OCI-LY1 (cell line): ENCODE measurements at regions not wholly inside any gene's neighbourhood (a gene's known extent, or its start where the extent isn't known, plus 50 kb on each side); places are given as distances from the start of the nearest gene placed in this dataset.

Experiments
- H2AFZ ChIP-seq: fragments of 200-600 bp; sonication (generic), shearing (Covaris generic); 2 replicates; pipeline ENCODE4 v1.6.0; 2014; ENCODE audit warnings: antibody characterized with exemption, mild to moderate bottlenecking, low read length
- H3F3A ChIP-seq: fragments of 200-600 bp; sonication (generic), shearing (Covaris generic); 2 replicates; pipeline ENCODE4 v1.6.0; 2014; ENCODE audit warnings: mild to moderate bottlenecking, antibody characterized with exemption, low read length, moderate library complexity; ENCODE audit not compliant: insufficient read depth
- H3K27ac ChIP-seq: fragments of 200-600 bp; sonication (generic); 2 replicates; pipeline ENCODE4 v1.5.1; 2014; ENCODE audit warnings: low read length, mixed run types, mild to moderate bottlenecking, low read depth; ENCODE audit not compliant: poor library complexity, severe bottlenecking
- H3K27me3 ChIP-seq: fragments of 200-600 bp; sonication (generic); 2 replicates; pipeline ENCODE4 v1.6.0; 2014; ENCODE audit warnings: antibody characterized with exemption, mild to moderate bottlenecking, low read length, moderate library complexity; ENCODE audit not compliant: insufficient read depth
- H3K36me3 ChIP-seq: fragments of 200-600 bp; sonication (generic); 2 replicates; pipeline ENCODE4 v1.6.1; 2014; ENCODE audit warnings: mild to moderate bottlenecking, antibody characterized with exemption, low read length, moderate library complexity, mixed read lengths; ENCODE audit not compliant: insufficient read depth
- H3K4me1 ChIP-seq: fragments of 200-600 bp; sonication (generic); 2 replicates; pipeline ENCODE4 v1.5.1; 2014; ENCODE audit warnings: mild to moderate bottlenecking, low read length, moderate library complexity; ENCODE audit not compliant: insufficient read depth, severe bottlenecking
- H3K4me2 ChIP-seq: fragments of 200-600 bp; sonication (generic), shearing (Covaris generic); 2 replicates; pipeline ENCODE4 v1.6.1; 2014; ENCODE audit warnings: low read length
- H3K4me3 ChIP-seq: fragments of 200-600 bp; sonication (generic); 2 replicates; pipeline ENCODE4 v1.5.1; 2014; ENCODE audit warnings: low read length, low read depth, mild to moderate bottlenecking, mixed read lengths; ENCODE audit not compliant: poor library complexity, severe bottlenecking
- H3K79me2 ChIP-seq: fragments of 200-600 bp; shearing (Covaris generic); 2 replicates; pipeline ENCODE4 v1.6.1; 2016; ENCODE audit warnings: mixed run types, low read length, mixed read lengths; ENCODE audit not compliant: insufficient read depth
- H3K9ac ChIP-seq: fragments of 200-600 bp; sonication (generic), shearing (Covaris generic); 2 replicates; pipeline ENCODE4 v1.6.1; 2014; ENCODE audit warnings: mild to moderate bottlenecking, low read length, mixed read lengths
- H3K9me2 ChIP-seq: fragments of 200-600 bp; sonication (generic), shearing (Covaris generic); 2 replicates; pipeline ENCODE4 v1.6.1; 2014; ENCODE audit warnings: low read depth, mild to moderate bottlenecking, low read length, mixed read lengths
- H3K9me3 ChIP-seq: fragments of 200-600 bp; shearing (Covaris generic); 2 replicates; pipeline ENCODE4 v1.6.1; 2014; ENCODE audit warnings: low read length, mixed read lengths
- H4K20me1 ChIP-seq: fragments of 200-600 bp; sonication (generic), shearing (Covaris generic); 2 replicates; pipeline ENCODE4 v1.6.0; 2016; ENCODE audit warnings: mild to moderate bottlenecking, low read length; ENCODE audit not compliant: insufficient read depth
- CTCF ChIP-seq: fragments of 200-600 bp; sonication (generic), shearing (Covaris generic); IDR thresholded peaks from 2 replicates; pipeline ENCODE4 v1.5.1; 2017; ENCODE audit warnings: mild to moderate bottlenecking, antibody characterized with exemption, low read length, moderate library complexity, mixed read lengths
- EZH2 ChIP-seq: fragments of 200-600 bp; sonication (generic), shearing (Covaris generic); IDR thresholded peaks from 2 replicates; pipeline ENCODE4 v1.8.0; 2017; ENCODE audit warnings: borderline replicate concordance, mixed run types, mild to moderate bottlenecking, antibody characterized with exemption, low read length, moderate library complexity, mixed read lengths

- H3K27ac ChIP-seq: no peak overlapping the region
- H3K9ac ChIP-seq: no peak overlapping the region
- H3K79me2 ChIP-seq: no peaks in the 10 kb centered on the region
- H4K20me1 ChIP-seq: no peaks in the 10 kb centered on the region
- H3F3A ChIP-seq: no peaks in the 10 kb centered on the region
- no peaks in the 10 kb centered on the region for H3K9me3 ChIP-seq
- no peaks in the 10 kb centered on the region for H3K36me3 ChIP-seq
- no peak overlapping the region for H2AFZ ChIP-seq
- TF ChIP-seq CTCF (no peak), EZH2 (no peak)
- H3K9me2 ChIP-seq: peaks cover 7% of the 10 kb centered on the region; the same call in 1 of the 2 replicates
- no peak overlapping the region for H3K4me2 ChIP-seq
- H3K27me3 ChIP-seq: no peaks in the 10 kb centered on the region
- no peaks in the 10 kb centered on the region for H3K4me1 ChIP-seq
- H3K4me3 ChIP-seq: no peak overlapping the region
Measured at GRCh38 chr7:119515214-119515613, 757.8 kb upstream of the KCND2 start.

GRCh38 chr7:119515962-119516361, 757.0 kb upstream of the KCND2 start:
- H4K20me1 ChIP-seq: no peaks in the 10 kb centered on the region
- H3K27me3 ChIP-seq: no peaks in the 10 kb centered on the region
- H3K9me3 ChIP-seq: no peaks in the 10 kb centered on the region
- no peaks in the 10 kb centered on the region for H3K36me3 ChIP-seq
- H2AFZ ChIP-seq: no peak overlapping the region
- no peaks in the 10 kb centered on the region for H3F3A ChIP-seq
- no peak overlapping the region for H3K9ac ChIP-seq
- no peaks in the 10 kb centered on the region for H3K4me1 ChIP-seq
- TF ChIP-seq CTCF: no peak
- H3K9me2 ChIP-seq: peaks cover 7% of the 10 kb centered on the region; the same call in 1 of the 2 replicates
- H3K27ac ChIP-seq: no peak overlapping the region
- H3K79me2 ChIP-seq: no peaks in the 10 kb centered on the region
- H3K4me2 ChIP-seq: no peak overlapping the region
- H3K4me3 ChIP-seq: no peak overlapping the region

- no peaks in the 10 kb centered on the region for H3K27me3 ChIP-seq
- H3K79me2 ChIP-seq: no peaks in the 10 kb centered on the region
- no peaks in the 10 kb centered on the region for H3K9me3 ChIP-seq
- H4K20me1 ChIP-seq: no peaks in the 10 kb centered on the region
- no peaks in the 10 kb centered on the region for H3F3A ChIP-seq
- H3K9me2 ChIP-seq: 0 out of 2 replicates have a peak, but pooled peaks cover 2% of the 10 kb centered on the region
- no peak overlapping the region for H3K4me2 ChIP-seq
- H3K4me3 ChIP-seq: no peak overlapping the region
- H2AFZ ChIP-seq: no peak overlapping the region
- H3K4me1 ChIP-seq: no peaks in the 10 kb centered on the region
- no peaks in the 10 kb centered on the region for H3K36me3 ChIP-seq
- TF ChIP-seq EZH2: no peak
- no peak for TF ChIP-seq CTCF
- no peak overlapping the region for H3K9ac ChIP-seq
- no peak overlapping the region for H3K27ac ChIP-seq
Measured at GRCh38 chr7:119522263-119522662, 750.7 kb upstream of the KCND2 start.
